ENCODE measurements at regions not wholly inside any gene's neighbourhood (a gene's known extent, or its start where the extent isn't known, plus 50 kb on each side); places are given as distances from the start of the nearest gene placed in this dataset.

DNA sequence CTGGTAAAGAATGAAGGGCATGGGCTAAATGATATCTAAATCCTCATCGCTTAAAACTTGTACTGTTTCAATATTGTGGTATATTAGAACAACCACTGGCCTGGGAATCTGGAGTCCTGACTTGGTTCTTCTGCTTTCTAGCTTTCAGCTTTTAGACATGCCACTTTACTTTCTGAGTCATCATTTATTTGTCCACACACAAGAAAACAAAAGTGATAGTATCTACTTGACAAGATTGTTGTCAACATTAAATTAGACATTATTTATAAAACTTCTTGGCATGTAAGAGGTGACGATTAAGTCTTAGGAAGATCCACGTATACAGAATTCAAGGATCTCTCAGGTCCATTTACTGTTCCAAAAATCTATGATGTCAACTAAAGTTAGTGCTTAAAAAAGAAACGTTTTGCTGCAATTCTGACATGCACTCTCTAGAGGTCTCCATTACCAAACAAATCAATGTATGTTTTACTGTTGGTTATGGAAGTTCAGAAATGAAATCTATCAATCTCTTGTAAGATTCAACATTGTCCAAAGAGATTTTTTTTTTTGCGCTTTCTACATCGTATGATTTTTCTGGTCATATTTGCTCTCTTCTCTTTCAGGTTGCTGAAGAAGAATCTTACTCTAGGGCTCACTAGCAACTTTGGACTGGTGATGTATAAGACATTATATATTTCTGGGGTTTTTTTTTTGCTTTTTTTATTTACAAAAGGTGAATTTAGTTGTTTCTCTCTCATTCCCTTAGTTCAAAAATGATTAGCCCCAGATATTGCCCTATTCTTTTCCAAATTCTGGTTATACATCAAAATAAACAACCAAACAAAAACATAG lies 53.6 kb upstream of the DYNC1I1 start (continued):
- no peak for TF ChIP-seq NFYA (IDR thresholded peaks at IDR 0.05; ENCODE audit: borderline replicate concordance, low read depth, low read length)
- TF ChIP-seq TARDBP (IDR thresholded peaks at IDR 0.05; ENCODE audit: borderline replicate concordance), result no peak
- TF ChIP-seq MEF2B (IDR thresholded peaks at IDR 0.05; ENCODE audit: partially characterized antibody, poor library complexity, severe bottlenecking), result no peak
- no peak for TF ChIP-seq POLR2AphosphoS5 (IDR thresholded peaks at IDR 0.05; ENCODE audit: low read length)
- no peak for TF ChIP-seq NFXL1 (IDR thresholded peaks at IDR 0.05; ENCODE audit: borderline replicate concordance)
- TF ChIP-seq BRCA1 (IDR thresholded peaks at IDR 0.05; ENCODE audit: low read depth, low read length), result no peak

GRCh38 chr7:95716357-95717122 lies 55.8 kb upstream of the DYNC1I1 start:
- no peak for FAIRE-seq
- intact Hi-C loops (cut with micrococcal nuclease; ENCODE audit: unreplicated experiment), result loop anchor here (5.0 kb wide), 1 partner anchor 81 kb away; no protein-coding TSS in a partner anchor
- SMC1A ChIA-PET (ENCODE audit: uncharacterized antibody, unreplicated experiment), result interaction anchor here (0.6 to 4.1 kb wide), 8 partner anchors 27 to 372 kb away, joined by 3 to 84 read pairs (median 4); no protein-coding TSS in a partner anchor

More at GRCh38 chr7:95716357-95717122, 55.8 kb upstream of the DYNC1I1 start:
- H3K27ac ChIP-seq (ENCODE audit: control insufficient read depth, insufficient read depth), result no peak overlapping the region
- TF ChIP-seq SPI1 (IDR thresholded peaks at IDR 0.05; ENCODE audit: borderline replicate concordance, insufficient read depth, low read depth, low read length) (no peak), ZNF622 (IDR thresholded peaks at IDR 0.05) (no peak), RBBP5 (conservative IDR thresholded peaks at IDR 0.05) (no peak)
- RAD21 ChIA-PET (ENCODE audit: unreplicated experiment), result interaction anchor here (0.9 to 2.1 kb wide), 7 partner anchors 26 to 211 kb away, joined by 3 to 13 read pairs (median 3); no protein-coding TSS in a partner anchor
- no peak overlapping the region for H3K4me3 ChIP-seq
- H3K27me3 ChIP-seq (replicated peaks in 1 of 2; ENCODE audit: control insufficient read depth in 2 of 2, insufficient read depth in 2 of 2, low read length in 1 of 2), result no peaks in the 10 kb centered on the region; a peak in 1 of 4 replicates
- 20% methylated on average over 5 of the region's 5 CpGs for WGBS (ENCODE audit: insufficient coverage, insufficient replicate concordance, low lambda C conversion rate, missing lambda C conversion rate)
- no peak overlapping the region for H2AFZ ChIP-seq (ENCODE audit: control insufficient read depth, low read depth, low read length)
- DNase-seq (ENCODE audit: low read depth, low spot score) (no peak), ATAC-seq (no peak)
- H3K4me1 ChIP-seq (ENCODE audit: control insufficient read depth, insufficient read depth, low read length), result no peaks in the 10 kb centered on the region
- no peaks in the 10 kb centered on the region for H4K20me1 ChIP-seq (ENCODE audit: control insufficient read depth, insufficient read depth)
- H3K4me2 ChIP-seq (ENCODE audit: control insufficient read depth, insufficient read depth), result no peak overlapping the region
- CTCF ChIA-PET, result interaction anchor here (0.7 to 4.1 kb wide), 10 partner anchors 9 to 189 kb away, joined by 3 to 55 read pairs (median 4); partner anchors contain the start of gene DYNC1I1
- BruUV-seq (replicated peaks), result no TSS peak
- POLR2A ChIA-PET, result no interaction called here
- in situ Hi-C loops (cut with MboI), result no loop called here
- no peaks in the 10 kb centered on the region for H3K36me3 ChIP-seq (ENCODE audit: control insufficient read depth in 2 of 2, insufficient read depth in 2 of 2, low read length in 1 of 2)
- H3K9me3 ChIP-seq (replicated peaks; ENCODE audit: control insufficient read depth, insufficient read depth, low read length), result no peaks in the 10 kb centered on the region
- H3K79me2 ChIP-seq (ENCODE audit: control insufficient read depth, insufficient read depth, low read length), result no peaks in the 10 kb centered on the region
- no peak overlapping the region for H3K9ac ChIP-seq (ENCODE audit: control insufficient read depth, insufficient read depth, low read length)

Data from GM12878 (cell line).